ENCODE measurements at regions not wholly inside any gene's neighbourhood (a gene's known extent, or its start where the extent isn't known, plus 50 kb on each side); places are given as distances from the start of the nearest gene placed in this dataset.

GRCh38 chr12:102708108-102708507, 208.9 kb downstream of the PAH start:
- H3K9me3 Mint-ChIP-seq, result peaks cover 3% of the 10 kb centered on the region
- TF ChIP-seq, protein P1, sequence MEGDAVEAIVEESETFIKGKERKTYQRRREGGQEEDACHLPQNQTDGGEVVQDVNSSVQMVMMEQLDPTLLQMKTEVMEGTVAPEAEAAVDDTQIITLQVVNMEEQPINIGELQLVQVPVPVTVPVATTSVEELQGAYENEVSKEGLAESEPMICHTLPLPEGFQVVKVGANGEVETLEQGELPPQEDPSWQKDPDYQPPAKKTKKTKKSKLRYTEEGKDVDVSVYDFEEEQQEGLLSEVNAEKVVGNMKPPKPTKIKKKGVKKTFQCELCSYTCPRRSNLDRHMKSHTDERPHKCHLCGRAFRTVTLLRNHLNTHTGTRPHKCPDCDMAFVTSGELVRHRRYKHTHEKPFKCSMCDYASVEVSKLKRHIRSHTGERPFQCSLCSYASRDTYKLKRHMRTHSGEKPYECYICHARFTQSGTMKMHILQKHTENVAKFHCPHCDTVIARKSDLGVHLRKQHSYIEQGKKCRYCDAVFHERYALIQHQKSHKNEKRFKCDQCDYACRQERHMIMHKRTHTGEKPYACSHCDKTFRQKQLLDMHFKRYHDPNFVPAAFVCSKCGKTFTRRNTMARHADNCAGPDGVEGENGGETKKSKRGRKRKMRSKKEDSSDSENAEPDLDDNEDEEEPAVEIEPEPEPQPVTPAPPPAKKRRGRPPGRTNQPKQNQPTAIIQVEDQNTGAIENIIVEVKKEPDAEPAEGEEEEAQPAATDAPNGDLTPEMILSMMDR (conservative IDR thresholded peaks at IDR 0.05), result no peak
- DNase-seq (ENCODE audit: low read depth, low spot score), result no peak
- H3K27ac Mint-ChIP-seq (ENCODE audit: unreplicated experiment), result no peak overlapping the region
- H3K27me3 Mint-ChIP-seq (ENCODE audit: low read depth), result peaks cover 3% of the 10 kb centered on the region
- H3K4me1 Mint-ChIP-seq, result peaks cover 13% of the 10 kb centered on the region
- no peak overlapping the region for H3K4me3 Mint-ChIP-seq
- no peaks in the 10 kb centered on the region for H3K36me3 Mint-ChIP-seq (ENCODE audit: low read depth)

- H3K27me3 Mint-ChIP-seq (ENCODE audit: low read depth), result peaks cover 8% of the 10 kb centered on the region
- H3K4me3 Mint-ChIP-seq, result no peak overlapping the region
- H3K27ac Mint-ChIP-seq (ENCODE audit: unreplicated experiment), result no peak overlapping the region
- peaks cover 6% of the 10 kb centered on the region for H3K9me3 Mint-ChIP-seq
- DNase-seq (ENCODE audit: low read depth, low spot score), result peak; percentile 34
- TF ChIP-seq, protein P1 (conservative IDR thresholded peaks at IDR 0.05), result peak; percentile 67
- no peaks in the 10 kb centered on the region for H3K36me3 Mint-ChIP-seq (ENCODE audit: low read depth)
- no peaks in the 10 kb centered on the region for H3K4me1 Mint-ChIP-seq
Measured at GRCh38 chr12:102702447-102703114, 214.5 kb downstream of the PAH start.

DNA sequence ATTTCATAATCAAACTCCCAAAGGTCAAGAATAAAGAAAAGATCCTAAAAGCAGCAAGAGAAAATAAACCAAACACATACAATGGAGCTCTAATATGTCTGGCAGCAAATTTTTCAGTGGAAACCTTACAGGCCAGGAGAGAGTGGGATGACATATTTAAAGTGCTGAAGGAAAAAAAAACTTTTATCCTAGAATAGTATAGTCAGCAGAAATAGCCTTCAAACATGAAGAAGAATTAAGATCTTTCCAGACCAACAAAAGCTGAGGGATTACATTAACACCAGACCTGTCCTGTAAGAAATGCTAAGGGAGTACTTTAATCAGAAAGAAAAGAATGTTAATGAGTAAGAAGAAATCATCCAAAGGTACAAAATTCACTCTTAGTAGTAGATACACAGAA, 215.7 kb upstream of the IGF1 start:
- peaks cover 7% of the 10 kb centered on the region for H3K36me3 Mint-ChIP-seq (ENCODE audit: low read depth)
- TF ChIP-seq, protein P1 (conservative IDR thresholded peaks at IDR 0.05), result no peak

GRCh38 chr12:102694903-102695302, 214.5 kb upstream of the IGF1 start:
- H3K36me3 Mint-ChIP-seq (ENCODE audit: low read depth), result peaks cover 7% of the 10 kb centered on the region
- no peak for DNase-seq (ENCODE audit: low read depth, low spot score)
- H3K4me3 Mint-ChIP-seq, result no peak overlapping the region
- TF ChIP-seq, protein P1 (conservative IDR thresholded peaks at IDR 0.05), result no peak
- H3K4me1 Mint-ChIP-seq, result peaks cover 24% of the 10 kb centered on the region
- H3K27ac Mint-ChIP-seq (ENCODE audit: unreplicated experiment), result no peak overlapping the region
- H3K27me3 Mint-ChIP-seq (ENCODE audit: low read depth), result peaks cover 4% of the 10 kb centered on the region
- peaks cover 9% of the 10 kb centered on the region for H3K9me3 Mint-ChIP-seq

More for the DNA sequence above, 215.7 kb upstream of the IGF1 start:
- H3K9me3 Mint-ChIP-seq, result peaks cover 9% of the 10 kb centered on the region
- no peak overlapping the region for H3K4me3 Mint-ChIP-seq
- peaks cover 12% of the 10 kb centered on the region for H3K4me1 Mint-ChIP-seq
- no peak for DNase-seq (ENCODE audit: low read depth, low spot score)
- no peak overlapping the region for H3K27ac Mint-ChIP-seq (ENCODE audit: unreplicated experiment)
- peaks cover 8% of the 10 kb centered on the region for H3K27me3 Mint-ChIP-seq (ENCODE audit: low read depth)

DNA sequence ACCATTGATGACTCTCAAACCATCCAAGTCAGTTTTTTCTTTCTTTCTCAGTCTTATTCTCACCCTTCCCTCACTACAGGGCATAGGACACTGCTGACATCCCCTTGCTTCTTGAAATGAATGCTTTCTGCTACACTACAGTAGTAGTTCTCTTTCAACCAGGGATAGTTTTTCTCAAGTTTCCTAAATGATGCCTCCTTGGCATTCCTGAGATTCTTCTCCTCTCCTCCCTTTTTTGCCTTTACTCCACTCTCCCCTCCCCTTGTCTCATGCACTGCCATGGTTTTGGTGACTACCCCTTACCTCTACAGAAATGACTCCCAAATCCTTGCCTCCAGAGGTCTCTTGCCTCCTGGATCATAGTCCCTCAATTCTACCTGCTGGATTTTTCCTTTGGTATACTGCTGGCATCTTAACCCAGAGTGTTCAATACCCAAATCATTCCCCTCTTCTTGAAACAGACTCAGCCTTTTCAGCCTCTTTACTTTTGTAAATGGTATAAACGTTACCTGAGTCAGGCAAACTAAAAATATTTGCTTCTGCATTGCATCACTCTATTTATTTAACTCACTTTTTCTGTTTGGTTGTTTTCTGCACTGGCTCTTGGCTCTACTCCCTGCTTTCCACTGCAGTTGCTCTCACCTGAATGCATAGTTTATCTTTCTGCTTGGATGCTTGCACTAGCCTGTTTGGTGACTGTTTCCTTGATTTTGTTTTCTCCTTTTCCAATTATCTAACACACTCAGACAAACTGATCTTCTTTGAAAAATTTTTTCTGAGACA, 211.6 kb upstream of the IGF1 start:
- Mint-ChIP-seq H3K36me3 (ENCODE audit: low read depth) (peaks cover 7% of the 10 kb centered on the region), H3K27ac (ENCODE audit: unreplicated experiment) (peak overlapping the region; percentile 52), H3K4me1 (peaks cover 42% of the 10 kb centered on the region), H3K4me3 (peak overlapping the region; percentile 13), H3K9me3 (peaks cover 6% of the 10 kb centered on the region), H3K27me3 (ENCODE audit: low read depth) (peaks cover 3% of the 10 kb centered on the region)
- TF ChIP-seq, protein P1 (conservative IDR thresholded peaks at IDR 0.05), result no peak
- DNase-seq (ENCODE audit: low read depth, low spot score), result no peak

Data from neural crest cell (in vitro differentiated cells).